ENCODE measurements at regions not wholly inside any gene's neighbourhood (a gene's known extent, or its start where the extent isn't known, plus 50 kb on each side); places are given as distances from the start of the nearest gene placed in this dataset.

DNA sequence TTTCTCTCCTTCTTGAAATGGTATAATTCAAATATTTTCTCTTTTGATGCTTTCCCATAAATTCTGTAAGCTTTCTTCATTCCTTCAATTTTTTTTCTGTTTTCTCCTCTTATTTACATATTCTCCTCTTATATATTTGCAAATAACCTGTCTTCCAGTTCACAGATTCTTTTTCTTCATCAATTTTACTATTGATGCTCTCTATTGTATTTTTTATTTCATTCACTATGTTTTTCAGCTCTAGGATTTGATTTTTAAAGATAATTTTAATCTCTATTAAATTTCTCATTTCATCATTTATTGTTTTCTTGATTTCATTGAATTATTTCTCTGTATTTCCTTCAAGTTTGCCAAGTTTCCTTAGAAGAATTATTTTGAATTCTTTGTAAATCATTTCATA, 54.0 kb upstream of the PRPS1L1 start:
- no peak for DNase-seq

DNA sequence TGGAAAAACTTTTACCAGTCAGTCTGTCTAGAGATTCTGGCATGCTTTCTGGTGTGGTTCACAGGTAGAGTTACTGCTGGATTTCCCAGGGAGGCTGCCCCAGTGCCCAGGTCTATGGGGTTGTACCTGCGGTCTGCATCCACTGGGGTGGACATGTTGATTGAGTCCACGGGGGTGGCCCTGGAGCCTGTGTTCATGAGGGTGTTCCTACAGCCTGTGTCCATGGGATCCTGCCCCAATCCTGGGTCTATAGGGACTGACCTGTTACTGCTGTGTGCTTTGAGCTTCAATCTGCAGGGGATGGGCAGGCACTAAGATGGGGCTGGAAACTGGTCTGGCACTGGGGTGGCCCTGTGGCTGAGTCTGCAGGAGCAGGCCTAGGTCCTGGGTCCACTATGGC, 54.5 kb upstream of the PRPS1L1 start:
- DNase-seq, result no peak

DNA sequence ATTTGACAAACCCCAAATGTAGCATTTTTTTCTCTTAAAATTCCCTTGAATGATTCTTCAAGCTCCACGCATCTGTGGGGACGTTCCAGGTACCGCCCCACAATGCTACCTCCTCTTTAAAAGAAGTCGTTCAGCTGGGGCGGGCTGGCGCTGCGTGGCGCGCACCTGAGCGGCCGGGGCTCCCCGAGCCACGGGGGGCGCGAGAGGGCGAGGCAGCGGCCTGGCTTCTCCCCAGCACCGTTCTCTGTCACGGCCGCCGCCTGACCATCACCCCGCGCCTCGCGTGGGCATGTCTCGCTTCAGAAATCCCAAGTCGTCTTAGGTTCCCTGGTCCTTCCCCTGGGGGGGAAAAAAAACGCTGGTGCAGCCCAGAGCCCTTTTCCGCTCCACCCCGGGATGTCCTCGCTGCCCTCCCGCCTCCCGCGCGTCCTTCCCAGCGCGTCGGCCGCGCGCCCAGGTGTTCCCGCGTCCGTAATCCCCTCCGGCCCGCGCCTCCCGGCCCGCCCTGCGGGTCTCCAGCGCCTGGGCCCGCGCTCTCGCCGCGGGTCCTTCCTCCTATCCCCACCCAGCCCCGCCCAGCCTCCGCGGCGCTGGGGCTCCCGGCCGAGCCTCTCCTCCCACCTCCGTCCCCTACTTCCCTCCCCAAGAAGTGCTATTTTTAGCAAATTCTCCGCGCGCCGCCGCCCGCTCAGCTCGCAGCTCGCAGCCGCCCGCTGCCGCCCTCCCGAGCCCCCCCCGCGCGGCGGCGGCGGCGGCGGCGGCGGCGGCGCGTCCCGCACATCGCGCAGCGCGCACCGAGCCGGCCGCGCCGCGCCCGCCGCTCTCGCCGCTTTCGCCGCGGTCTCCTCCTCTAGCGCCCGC, 58.7 kb upstream of the PRPS1L1 start:
- DNase-seq, result peak; percentile 20

- peak; percentile 3 for DNase-seq
Measured at GRCh38 chr7:18087026-18087686, 59.5 kb upstream of the PRPS1L1 start.

DNA sequence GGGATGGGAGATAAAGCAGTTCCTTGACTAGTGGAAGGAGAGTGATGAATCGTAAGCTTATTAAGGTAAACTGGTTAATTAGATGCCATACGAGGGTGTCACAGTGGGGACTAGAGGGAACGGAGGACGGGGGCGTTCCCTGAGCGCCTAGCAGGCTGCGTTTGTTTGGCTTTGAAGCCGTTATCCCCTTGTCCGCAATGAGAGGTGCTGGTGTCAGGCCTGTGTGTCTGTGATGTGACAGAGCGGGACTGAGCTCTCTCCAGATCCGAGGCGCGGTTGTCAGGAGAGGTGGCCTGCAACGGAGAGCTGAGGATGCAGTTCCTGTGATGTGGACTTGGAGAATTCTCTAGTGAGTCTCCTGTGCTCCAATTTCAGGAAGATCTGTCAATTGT, 60.0 kb upstream of the PRPS1L1 start:
- DNase-seq, result no peak

GRCh38 chr7:18096087-18096486, 68.4 kb upstream of the PRPS1L1 start:
- DNase-seq, result no peak

GRCh38 chr7:18102576-18102975, 74.9 kb upstream of the PRPS1L1 start:
- DNase-seq, result no peak

- DNase-seq, result no peak
Measured at GRCh38 chr7:18103436-18104218, 76.0 kb upstream of the PRPS1L1 start.

GRCh38 chr7:18109762-18110161, 82.1 kb upstream of the PRPS1L1 start:
- DNase-seq, result no peak

- DNase-seq, result no peak
Measured at GRCh38 chr7:18116661-18117060, 89.0 kb upstream of the PRPS1L1 start.

DNA sequence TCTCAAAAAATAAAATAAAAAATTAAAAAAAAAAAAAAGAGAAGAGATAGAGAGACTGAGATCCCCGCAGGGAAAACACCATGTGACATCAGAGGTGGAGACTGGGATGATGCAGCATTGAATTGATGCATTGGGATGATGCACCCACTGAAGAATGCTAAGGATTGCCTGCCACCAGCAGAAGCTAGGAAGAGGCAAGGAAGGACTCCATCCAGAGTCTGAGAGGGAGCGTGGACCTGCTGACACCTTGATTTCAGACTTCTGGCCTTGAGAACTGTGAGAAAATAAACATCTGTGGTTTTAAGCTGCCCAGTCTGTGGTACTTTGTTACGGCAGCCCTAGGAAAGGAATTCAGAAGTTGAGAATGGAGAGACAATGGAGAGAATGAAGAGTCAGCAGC, 89.8 kb upstream of the PRPS1L1 start:
- no peak for DNase-seq

- DNase-seq, result no peak
Measured at GRCh38 chr7:18119985-18120384, 92.3 kb upstream of the PRPS1L1 start.

- no peak for DNase-seq
Measured at GRCh38 chr7:18123508-18124239, 96.0 kb upstream of the PRPS1L1 start.

- DNase-seq, result no peak
Measured at GRCh38 chr7:18125476-18125875, 97.8 kb upstream of the PRPS1L1 start.

- DNase-seq, result no peak
Measured at GRCh38 chr7:18126281-18126680, 98.6 kb upstream of the PRPS1L1 start.

DNA sequence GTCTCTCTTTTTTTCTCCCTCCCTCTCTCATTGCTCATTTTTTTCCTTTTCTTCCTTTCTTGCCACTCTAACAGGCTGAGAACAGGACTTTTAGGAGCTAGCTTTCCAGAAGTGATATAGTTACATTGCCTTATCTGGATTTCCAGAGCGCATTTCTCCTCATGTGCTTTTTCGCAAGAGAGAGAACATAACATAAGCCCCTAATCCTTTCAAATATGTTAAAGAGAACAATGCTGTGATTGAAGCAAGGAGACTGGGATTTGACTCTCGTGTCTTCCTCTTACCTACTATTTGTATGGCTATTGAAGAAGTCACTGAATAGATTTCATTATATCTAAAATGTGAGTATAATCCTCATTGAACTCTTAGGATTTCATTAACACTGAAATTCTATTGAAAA, 101.2 kb upstream of the PRPS1L1 start:
- no peak for DNase-seq

GRCh38 chr7:18132811-18133210, 105.2 kb upstream of the PRPS1L1 start:
- no peak for DNase-seq

- no peak for DNase-seq
Measured at GRCh38 chr7:18133921-18134320, 106.3 kb upstream of the PRPS1L1 start.

GRCh38 chr7:18140943-18141342, 113.3 kb upstream of the PRPS1L1 start:
- no peak for DNase-seq

DNA sequence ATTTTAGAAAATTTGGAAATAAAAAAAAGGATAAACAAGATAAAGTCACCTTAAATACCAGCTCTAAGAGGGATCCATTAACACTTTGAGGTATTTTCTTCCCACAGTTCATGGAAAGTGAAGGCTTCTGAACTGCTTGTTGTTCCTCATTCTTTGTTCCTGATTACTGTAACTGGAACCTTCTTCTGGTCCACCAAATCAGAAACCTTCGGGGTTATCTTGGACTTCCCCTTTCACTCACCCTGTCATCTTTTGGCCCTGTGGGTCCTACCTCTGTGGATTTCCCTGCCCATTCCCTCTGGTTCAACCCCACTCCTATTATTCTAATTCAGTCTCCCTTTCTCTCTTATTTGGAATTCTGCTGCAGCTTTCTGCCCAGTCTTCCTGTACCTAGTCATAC, 116.5 kb upstream of the PRPS1L1 start:
- no peak for DNase-seq

DNA sequence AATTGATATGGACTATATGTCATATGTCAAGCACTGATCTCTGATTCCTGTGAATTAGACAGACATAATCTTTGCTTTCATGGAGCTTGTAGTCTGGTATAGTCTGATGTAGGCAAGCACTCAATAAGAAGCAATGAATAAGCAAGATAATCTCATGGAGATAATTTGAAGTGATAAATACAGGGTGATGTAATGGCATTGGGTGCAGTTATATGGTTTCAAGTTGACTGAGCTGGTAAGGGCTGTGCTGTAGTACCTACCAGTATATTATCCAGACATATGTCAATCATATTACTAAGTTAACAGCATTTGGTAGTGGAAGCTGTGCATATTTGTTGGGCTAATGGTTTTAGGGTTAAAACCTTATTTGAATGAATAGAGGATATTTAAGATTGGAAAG, 117.5 kb upstream of the PRPS1L1 start:
- no peak for DNase-seq

- DNase-seq, result no peak
Measured at GRCh38 chr7:18151422-18151821, 123.8 kb upstream of the PRPS1L1 start.

DNA sequence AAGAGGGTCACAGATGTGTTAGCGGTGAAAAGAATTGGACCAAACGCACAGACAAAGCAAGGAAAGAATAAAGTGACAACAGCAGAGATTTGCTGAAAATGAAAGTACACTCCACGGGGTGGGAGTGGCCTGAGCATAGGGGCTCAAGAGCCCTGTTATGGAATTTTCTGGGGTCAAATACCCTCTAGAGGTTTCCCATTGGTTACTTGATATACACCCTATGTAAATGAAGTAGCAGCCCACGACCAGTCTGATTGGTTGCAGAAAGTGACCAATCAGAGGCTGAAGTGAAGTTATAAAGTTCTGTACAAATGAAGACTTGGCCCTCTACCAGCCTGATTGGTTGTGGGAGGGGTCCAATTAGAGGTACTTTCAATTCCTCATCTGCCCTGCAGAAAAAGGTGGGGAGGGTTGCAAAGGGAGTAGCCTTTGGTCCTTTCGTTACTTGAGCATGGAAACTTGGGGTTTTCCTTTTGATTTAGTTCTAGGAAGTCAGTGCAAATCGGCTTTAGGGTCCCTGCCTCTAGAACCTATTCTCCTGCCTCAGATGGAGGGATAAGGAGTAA, 125.6 kb upstream of the PRPS1L1 start:
- no peak for DNase-seq

All from stimulated activated CD4-positive, alpha-beta T cell treated with anti-CD3 and anti-CD28 coated beads, Interleukin-15, amount 100 ng/mL, for 24 hours (primary cell).